Mesenchymal stem cell (in vitro differentiated cells and primary cell): ENCODE measurements at regions not wholly inside any gene's neighbourhood (a gene's known extent, or its start where the extent isn't known, plus 50 kb on each side); places are given as distances from the start of the nearest gene placed in this dataset.
"Not testable (repeated sequence)": the region's sequence is repeated elsewhere in the genome, so short reads cannot be mapped to it uniquely, and the experiment has no call there.

ENCODE experiments used
- DNase-seq: peaks from one replicate; pipeline ENCODE4 v3.0.0-alpha.2; 2013
- H2AFZ ChIP-seq: one replicate; pipeline ENCODE4 v1.6.1; 2013; ENCODE audit warnings: low read depth, mild to moderate bottlenecking, control low read depth, inconsistent platforms, low read length, moderate library complexity
- H2AK5ac ChIP-seq: 2 replicates; pipeline ENCODE4 v1.6.1; 2013; ENCODE audit warnings: low read length, moderate library complexity, mild to moderate bottlenecking, inconsistent platforms; ENCODE audit not compliant: severe bottlenecking
- H2BK120ac ChIP-seq: one replicate; pipeline ENCODE4 v1.6.1; 2013; ENCODE audit warnings: low read depth, mild to moderate bottlenecking, inconsistent platforms, low read length, moderate library complexity
- H2BK12ac ChIP-seq, 2 experiments: one replicate each; pipeline ENCODE4 v1.6.1; 2013; ENCODE audit warnings: inconsistent platforms in 2 of 2, low read length in 2 of 2, mild to moderate bottlenecking in 2 of 2, moderate library complexity in 2 of 2, control low read depth in 1 of 2
- H2BK15ac ChIP-seq: one replicate; pipeline ENCODE4 v1.6.1; 2013; ENCODE audit warnings: mild to moderate bottlenecking, low read depth, inconsistent platforms; ENCODE audit not compliant: poor library complexity, severe bottlenecking
- H2BK5ac ChIP-seq: 2 replicates; pipeline ENCODE4 v1.6.1; 2013; ENCODE audit warnings: low read depth, mild to moderate bottlenecking, low read length, control low read depth, inconsistent platforms; ENCODE audit not compliant: poor library complexity, severe bottlenecking
- H3K14ac ChIP-seq, 2 experiments: one replicate each; pipeline ENCODE4 v1.6.1; 2013; ENCODE audit warnings: inconsistent platforms in 2 of 2, low read length in 2 of 2, control low read depth in 1 of 2, mild to moderate bottlenecking in 1 of 2, moderate library complexity in 1 of 2
- H3K18ac ChIP-seq, 2 experiments: one replicate each; pipeline ENCODE4 v1.6.1; 2013; ENCODE audit warnings: inconsistent platforms in 2 of 2, low read length in 2 of 2, control low read depth in 1 of 2, low read depth in 1 of 2, mild to moderate bottlenecking in 1 of 2
- H3K23ac ChIP-seq, 2 experiments: one replicate each; pipeline ENCODE4 v1.6.1; 2013; ENCODE audit warnings: inconsistent platforms in 2 of 2, low read length in 2 of 2, mild to moderate bottlenecking in 2 of 2, moderate library complexity in 2 of 2, control low read depth in 1 of 2
- H3K27ac ChIP-seq: 2 replicates; pipeline ENCODE4 v1.5.1; 2013; ENCODE audit warnings: mild to moderate bottlenecking, moderate library complexity, low read length, control low read depth, inconsistent platforms; ENCODE audit not compliant: poor library complexity, severe bottlenecking
- H3K27me3 ChIP-seq, 2 experiments: 2 replicates each; pipeline versions ENCODE4 v1.6.1 to v1.7.0; 2013; ENCODE audit warnings: low read length in 2 of 2, mild to moderate bottlenecking in 2 of 2, moderate library complexity in 2 of 2, control low read depth in 1 of 2, inconsistent platforms in 1 of 2; ENCODE audit not compliant: control insufficient read depth in 1 of 2, insufficient read depth in 1 of 2
- H3K36me3 ChIP-seq, 2 experiments: 2 replicates each; pipeline versions ENCODE4 v1.6.1 to v1.7.0; 2013; ENCODE audit warnings: low read length in 2 of 2, control low read depth in 1 of 2, inconsistent platforms in 1 of 2, low read depth in 1 of 2, mild to moderate bottlenecking in 1 of 2; ENCODE audit not compliant: insufficient read depth in 2 of 2, control insufficient read depth in 1 of 2
- H3K4ac ChIP-seq, 2 experiments: one replicate each; pipeline ENCODE4 v1.6.1; 2013; ENCODE audit warnings: inconsistent platforms in 2 of 2, low read length in 2 of 2, mild to moderate bottlenecking in 2 of 2, moderate library complexity in 2 of 2, control low read depth in 1 of 2, low read depth in 1 of 2
- H3K4me1 ChIP-seq: 2 replicates; pipeline ENCODE4 v1.6.1; 2013; ENCODE audit warnings: low read depth, low read length, control low read depth; ENCODE audit not compliant: control insufficient read depth, insufficient read depth
- H3K4me2 ChIP-seq: 2 replicates; pipeline ENCODE4 v1.6.1; 2013; ENCODE audit warnings: low read length, mild to moderate bottlenecking, inconsistent platforms; ENCODE audit not compliant: poor library complexity, severe bottlenecking
- H3K4me3 ChIP-seq, 2 experiments: 2 replicates each; pipeline versions ENCODE4 v1.5.1 to v1.7.0; 2013; ENCODE audit warnings: low read length in 2 of 2, mild to moderate bottlenecking in 2 of 2, control low read depth in 1 of 2, low read depth in 1 of 2; ENCODE audit not compliant: insufficient read depth in 1 of 2
- H3K79me1 ChIP-seq: replicated peaks from 2 replicates; pipeline ENCODE4 v1.6.1; 2013; ENCODE audit warnings: mild to moderate bottlenecking, control low read depth, low read length, inconsistent platforms; ENCODE audit not compliant: poor library complexity, severe bottlenecking
- H3K9ac ChIP-seq: 2 replicates; pipeline ENCODE4 v1.7.0; 2013; ENCODE audit warnings: mild to moderate bottlenecking, low read length, moderate library complexity
- H3K9me3 ChIP-seq: 2 replicates; pipeline ENCODE4 v1.7.0; 2013; ENCODE audit warnings: mild to moderate bottlenecking, low read length; ENCODE audit not compliant: control insufficient read depth
- H4K8ac ChIP-seq: one replicate; pipeline ENCODE4 v1.6.1; 2013; ENCODE audit warnings: inconsistent platforms, mild to moderate bottlenecking, low read length, moderate library complexity
- H4K91ac ChIP-seq: one replicate; pipeline ENCODE4 v1.6.1; 2013; ENCODE audit warnings: mild to moderate bottlenecking, low read length, inconsistent platforms
- WGBS: methylation state at CpG from one replicate; pipeline ENCODE4 v1.1.7; 2013; ENCODE audit warnings: mixed read lengths; 5-methylcytosine and 5-hydroxymethylcytosine counted together

- not testable (repeated sequence) for H2AFZ ChIP-seq, H3K27me3 ChIP-seq, H3K9me3 ChIP-seq, H3K18ac ChIP-seq, H2BK120ac ChIP-seq, H2BK12ac ChIP-seq, H3K79me1 ChIP-seq, H3K4me2 ChIP-seq, H3K27ac ChIP-seq, H3K23ac ChIP-seq, H4K91ac ChIP-seq, H2BK15ac ChIP-seq, H3K9ac ChIP-seq, H3K14ac ChIP-seq, H3K36me3 ChIP-seq, H3K4ac ChIP-seq, DNase-seq, H3K4me1 ChIP-seq, H2AK5ac ChIP-seq, H3K4me3 ChIP-seq, H2BK5ac ChIP-seq, H4K8ac ChIP-seq
- 74% methylated on average over 14 of the region's 16 CpGs for whole genome bisulfite sequencing
Measured at GRCh38 chr15:20261321-20262280, 280.0 kb downstream of the GOLGA6L6 start.

- not testable (repeated sequence) for H3K4me1 ChIP-seq, H2BK120ac ChIP-seq, H3K23ac ChIP-seq, H3K79me1 ChIP-seq, H3K9ac ChIP-seq, H2AFZ ChIP-seq, H3K4ac ChIP-seq, H3K36me3 ChIP-seq, H3K14ac ChIP-seq, H3K27me3 ChIP-seq, H3K4me2 ChIP-seq, H2AK5ac ChIP-seq, H3K18ac ChIP-seq, H2BK12ac ChIP-seq, H3K4me3 ChIP-seq, H4K8ac ChIP-seq, H2BK15ac ChIP-seq, H3K9me3 ChIP-seq, H4K91ac ChIP-seq, H3K27ac ChIP-seq, DNase-seq, H2BK5ac ChIP-seq
- WGBS = 63% methylated on average over 7 of the region's 7 CpGs
Measured at GRCh38 chr15:20260650-20261049, 280.9 kb downstream of the GOLGA6L6 start.

DNA sequence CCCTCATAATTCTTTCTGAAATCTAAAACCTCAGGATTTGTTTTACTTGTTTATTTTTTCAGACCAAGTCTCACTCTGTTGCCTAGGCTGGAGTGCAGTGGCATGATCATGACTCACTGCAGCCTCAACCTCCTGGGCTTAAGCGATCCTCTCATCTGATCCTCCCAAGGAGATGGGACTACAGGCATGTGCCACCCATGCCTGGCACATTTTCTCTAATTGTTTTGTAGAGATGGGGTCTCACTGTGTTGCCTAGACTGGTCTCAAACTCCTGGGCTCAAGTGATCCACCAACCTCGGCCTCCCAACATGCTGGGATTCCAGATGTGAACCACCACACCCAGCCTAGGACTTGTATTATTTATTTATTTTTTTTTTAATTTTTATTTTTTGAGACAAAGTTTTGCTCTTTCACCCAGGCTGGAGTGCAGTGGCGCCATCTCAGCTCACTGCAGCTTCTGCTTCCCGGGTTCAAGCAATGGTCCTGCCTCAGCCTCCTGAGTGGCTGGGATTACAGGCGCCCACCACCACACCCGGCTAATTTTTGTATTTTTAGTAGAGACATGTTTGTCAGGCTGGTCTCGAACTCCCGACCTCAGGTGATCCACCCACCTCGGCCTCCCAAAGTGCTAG lies 281.9 kb downstream of the GOLGA6L6 start:
- not testable (repeated sequence) for H4K91ac ChIP-seq, H2BK12ac ChIP-seq, DNase-seq, H2BK120ac ChIP-seq, H2AK5ac ChIP-seq, H3K27me3 ChIP-seq, H3K4ac ChIP-seq, H3K27ac ChIP-seq, H3K79me1 ChIP-seq, H2BK15ac ChIP-seq, H3K4me1 ChIP-seq, H3K36me3 ChIP-seq, H3K9me3 ChIP-seq, H3K18ac ChIP-seq, H3K14ac ChIP-seq, H2AFZ ChIP-seq, H3K4me3 ChIP-seq, H3K23ac ChIP-seq, H3K9ac ChIP-seq, H3K4me2 ChIP-seq, H4K8ac ChIP-seq, H2BK5ac ChIP-seq
- 73% methylated on average over 8 of the region's 9 CpGs for whole genome bisulfite sequencing

GRCh38 chr15:20256394-20256793 lies 285.2 kb downstream of the GOLGA6L6 start:
- H2BK5ac ChIP-seq, H3K9me3 ChIP-seq, H3K14ac ChIP-seq, H2AK5ac ChIP-seq, H2BK15ac ChIP-seq, H3K27me3 ChIP-seq, H3K9ac ChIP-seq, H2BK120ac ChIP-seq, H2BK12ac ChIP-seq, H3K79me1 ChIP-seq, H2AFZ ChIP-seq, DNase-seq, H3K23ac ChIP-seq, H3K18ac ChIP-seq, H3K4me3 ChIP-seq, H4K8ac ChIP-seq, H3K27ac ChIP-seq, H3K36me3 ChIP-seq, H3K4me1 ChIP-seq, H3K4me2 ChIP-seq, H4K91ac ChIP-seq, H3K4ac ChIP-seq: not testable (repeated sequence)
- WGBS = 83% methylated on average over 5 of the region's 7 CpGs
